ENCODE measurements at regions not wholly inside any gene's neighbourhood (a gene's known extent, or its start where the extent isn't known, plus 50 kb on each side); places are given as distances from the start of the nearest gene placed in this dataset.
"Not testable (repeated sequence)": the region's sequence is repeated elsewhere in the genome, so short reads cannot be mapped to it uniquely, and the experiment has no call there.

DNA sequence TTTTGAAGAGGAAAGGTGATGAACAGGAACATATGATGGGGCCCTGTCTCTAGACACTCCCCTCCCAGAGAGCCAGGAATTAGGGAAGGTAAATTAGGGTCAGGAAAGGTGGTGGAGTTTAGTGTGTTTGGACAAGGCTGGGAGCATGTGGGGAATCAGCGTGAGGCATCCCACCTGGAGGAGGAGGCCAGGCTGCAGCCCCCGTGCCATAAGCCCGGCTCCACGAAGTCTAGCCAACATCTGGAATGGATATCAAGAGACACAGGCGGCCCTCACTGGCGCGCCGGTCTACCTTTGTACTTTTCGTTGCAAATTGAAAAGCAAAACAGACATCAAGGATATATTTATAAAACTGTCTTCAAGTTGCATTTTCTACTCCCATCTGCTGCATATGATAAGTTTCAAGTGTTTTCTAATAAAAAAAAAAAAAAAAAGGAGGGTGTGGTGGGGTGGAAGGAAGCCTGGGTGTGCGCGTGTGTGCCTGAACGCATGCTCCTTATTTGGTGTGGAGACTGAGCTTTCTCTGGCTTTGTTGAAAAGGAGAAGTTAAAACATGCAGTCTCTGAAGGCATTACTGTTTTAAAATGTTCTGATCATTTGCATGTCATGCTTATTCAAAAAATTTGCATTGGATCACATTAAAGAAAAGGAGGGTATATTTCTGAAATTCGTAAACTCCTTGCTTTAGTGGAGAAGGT lies 546.7 kb upstream of the ID2 start:
- DNase-seq = no peak

DNA sequence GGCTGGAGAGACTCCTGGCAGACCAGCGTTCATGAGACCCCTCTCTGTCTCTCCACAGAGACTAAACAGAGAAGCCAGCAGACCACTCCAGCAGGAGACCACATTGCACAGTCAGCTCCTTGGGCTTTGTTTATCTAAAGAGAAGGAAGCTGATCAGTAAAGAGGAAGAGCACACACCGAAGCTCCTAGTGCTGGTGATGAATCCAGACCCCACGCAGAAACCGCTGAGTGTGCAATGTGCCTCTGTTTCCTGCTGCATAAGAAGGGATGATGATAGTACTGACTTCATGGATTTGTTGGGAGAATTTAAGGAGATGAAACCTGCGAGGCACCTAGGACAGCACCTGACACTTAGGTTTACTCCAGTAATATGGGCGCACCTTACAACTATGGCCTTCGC lies 544.1 kb upstream of the ID2 start:
- DNase-seq = no peak

DNA sequence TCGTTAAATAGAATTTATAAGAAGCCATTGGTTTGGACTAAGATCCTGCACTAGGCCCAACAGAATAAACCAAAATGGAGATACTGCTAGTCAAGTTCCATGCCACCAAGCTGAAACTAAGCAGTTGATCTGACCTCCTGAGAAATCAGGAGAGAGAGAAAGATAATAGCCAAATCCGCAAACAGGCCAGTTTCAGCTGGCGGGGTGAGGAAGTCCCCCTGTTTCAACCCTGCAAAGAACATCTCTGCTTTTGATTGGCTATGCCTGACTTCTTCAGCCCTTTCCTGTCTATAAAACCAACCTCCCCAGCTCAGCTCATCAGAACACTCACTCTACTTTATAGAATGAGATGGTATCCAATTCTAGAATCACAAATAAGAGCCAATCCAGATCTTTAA lies 543.3 kb upstream of the ID2 start:
- no peak for DNase-seq

DNA sequence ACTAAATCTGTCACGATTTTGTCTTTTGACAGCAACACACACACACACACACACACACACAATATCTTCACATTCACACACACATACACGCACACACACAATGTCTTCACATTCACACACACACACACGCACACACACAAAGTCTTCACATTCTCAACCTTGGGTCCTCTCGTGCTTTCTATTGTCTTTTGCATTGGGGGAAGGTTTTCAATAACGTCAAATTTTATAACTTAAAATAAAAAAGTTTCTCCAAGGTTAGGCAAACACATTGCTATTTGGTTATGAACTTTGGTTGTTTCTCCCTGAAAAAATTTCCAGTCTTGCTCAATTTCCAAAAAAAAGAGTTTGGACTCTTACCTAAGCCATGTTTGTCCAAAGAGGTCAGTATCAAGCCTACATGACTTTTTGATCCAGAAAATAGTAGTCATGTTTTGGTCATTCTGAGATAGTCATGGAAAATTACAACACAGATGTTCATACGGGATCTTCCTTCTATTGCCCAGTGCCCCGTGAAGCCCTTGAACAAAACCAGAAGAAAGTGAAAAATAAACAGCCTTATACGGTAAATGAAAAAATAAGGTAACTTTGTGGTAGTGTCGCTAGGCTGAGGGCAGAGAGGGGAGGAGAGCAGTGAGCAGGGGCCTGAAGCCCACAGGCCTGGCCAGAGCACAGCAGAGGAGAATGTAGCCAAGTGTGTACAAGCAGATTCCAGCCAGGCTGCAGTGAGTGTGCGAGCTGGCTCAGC lies 542.8 kb upstream of the ID2 start:
- no peak for DNase-seq

DNA sequence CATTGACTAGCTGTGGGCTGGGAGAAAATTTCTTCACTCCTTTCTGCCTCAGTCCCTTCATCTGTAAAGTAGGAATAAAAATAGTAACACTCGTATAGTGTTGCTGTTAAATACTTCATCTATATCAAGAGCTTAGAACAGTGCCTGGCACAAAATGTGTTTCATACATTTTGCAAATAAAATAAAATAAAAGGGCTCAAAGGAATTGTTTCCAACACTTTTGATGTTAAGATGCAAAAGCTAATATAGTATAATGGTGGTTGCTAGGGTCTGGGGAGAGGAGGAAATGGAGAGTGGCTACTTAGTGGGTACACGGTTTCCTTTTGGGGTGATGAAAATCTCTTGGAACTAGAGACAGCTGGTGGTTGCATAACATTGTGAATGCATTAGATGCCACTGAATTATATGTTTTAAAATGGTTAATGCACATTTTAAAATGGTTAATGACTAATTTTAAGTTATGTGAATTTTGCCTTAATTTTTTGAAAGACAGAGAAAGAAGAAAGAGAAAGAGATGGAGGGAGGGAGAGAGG lies 542.1 kb upstream of the ID2 start:
- no peak for DNase-seq

DNA sequence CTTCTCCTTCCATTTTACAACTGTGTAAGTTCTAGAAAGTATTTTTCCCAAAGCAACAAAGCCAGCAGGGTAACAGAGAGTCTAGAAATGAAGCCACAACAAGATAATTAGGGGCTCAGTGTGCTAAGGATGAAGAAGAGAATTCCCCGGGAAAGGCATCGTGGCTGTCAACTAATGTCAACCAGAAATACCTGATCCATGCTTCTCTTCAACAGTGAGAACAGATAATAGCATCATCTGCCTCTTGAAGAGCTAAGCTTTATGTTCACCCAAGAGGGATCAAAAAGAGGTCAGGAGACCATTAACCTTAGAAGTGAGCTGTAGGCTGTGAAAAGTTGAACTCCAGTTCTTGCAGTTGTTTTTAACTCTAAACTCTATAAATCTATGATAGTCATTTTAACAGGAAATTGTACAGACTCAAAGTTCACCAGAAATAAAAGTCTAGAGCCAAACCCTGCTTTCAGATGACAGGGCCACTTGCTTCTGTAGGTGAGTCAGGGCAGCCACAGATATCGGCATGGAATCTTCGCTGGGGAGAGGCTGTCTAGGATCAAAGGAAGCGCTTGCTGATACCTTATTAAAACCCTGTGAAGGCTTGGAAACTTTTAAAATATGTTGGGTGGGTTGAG lies 540.7 kb upstream of the ID2 start:
- DNase-seq = no peak

DNA sequence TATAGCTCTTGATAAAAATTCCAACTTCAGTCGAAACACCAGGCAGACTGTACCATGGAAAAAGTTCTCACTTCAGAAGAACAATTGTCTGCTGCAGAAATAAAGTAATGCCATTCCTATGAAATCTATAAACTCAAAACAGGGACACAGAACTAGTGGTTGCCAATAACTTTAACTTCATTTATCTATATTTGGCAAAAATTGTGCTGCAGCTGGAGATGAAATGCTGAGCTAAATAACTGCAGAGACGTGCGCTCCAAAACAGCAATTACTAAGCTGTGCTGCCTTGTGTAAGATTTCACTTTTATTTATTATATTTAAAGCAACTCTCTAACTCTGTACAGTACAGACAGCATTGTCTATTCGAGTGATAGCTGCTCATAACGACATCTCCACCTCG lies 540.1 kb upstream of the ID2 start:
- DNase-seq = no peak

DNA sequence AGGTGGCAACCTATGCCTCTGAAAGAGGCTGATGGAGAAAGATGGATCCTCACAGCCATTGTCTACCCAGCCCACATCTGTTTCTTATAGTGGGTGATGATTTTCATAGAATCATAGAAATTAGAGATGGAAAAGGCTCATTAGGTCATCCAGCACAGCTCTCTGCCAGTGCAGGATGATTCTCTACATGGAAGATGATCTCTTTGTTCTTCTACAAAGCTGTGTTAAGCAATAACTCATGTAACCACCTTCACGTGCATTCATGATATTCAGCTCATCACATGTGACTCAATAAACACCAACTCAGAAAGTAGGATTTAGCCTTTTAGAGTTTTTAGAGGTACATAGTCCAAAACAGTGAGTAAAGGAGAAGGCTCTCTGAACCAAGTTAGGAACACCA lies 539.4 kb upstream of the ID2 start:
- no peak for DNase-seq

DNA sequence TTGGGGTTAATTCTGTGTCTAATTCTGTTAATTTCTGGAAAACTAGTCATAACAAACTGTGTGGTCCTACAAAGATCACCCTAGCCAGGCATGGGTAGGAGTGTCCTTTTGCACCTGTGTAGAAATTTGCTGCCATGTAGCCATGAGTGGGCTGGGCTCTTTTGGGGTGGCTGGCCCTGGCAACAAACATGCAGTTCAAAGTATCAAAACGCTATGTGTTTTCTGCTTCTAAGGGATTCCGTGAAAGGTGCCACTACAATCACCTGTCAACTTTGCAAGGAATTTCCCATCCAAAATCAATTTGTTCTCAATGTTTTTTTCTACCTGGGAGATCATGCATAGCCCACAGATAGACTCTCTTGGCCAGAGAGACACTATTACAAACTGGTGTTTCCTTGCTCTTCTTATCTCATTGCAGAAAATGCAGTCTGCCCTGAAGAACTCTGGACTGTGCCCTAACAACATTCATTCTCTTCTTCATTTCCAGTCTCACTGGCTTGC lies 537.7 kb upstream of the ID2 start:
- no peak for DNase-seq

DNA sequence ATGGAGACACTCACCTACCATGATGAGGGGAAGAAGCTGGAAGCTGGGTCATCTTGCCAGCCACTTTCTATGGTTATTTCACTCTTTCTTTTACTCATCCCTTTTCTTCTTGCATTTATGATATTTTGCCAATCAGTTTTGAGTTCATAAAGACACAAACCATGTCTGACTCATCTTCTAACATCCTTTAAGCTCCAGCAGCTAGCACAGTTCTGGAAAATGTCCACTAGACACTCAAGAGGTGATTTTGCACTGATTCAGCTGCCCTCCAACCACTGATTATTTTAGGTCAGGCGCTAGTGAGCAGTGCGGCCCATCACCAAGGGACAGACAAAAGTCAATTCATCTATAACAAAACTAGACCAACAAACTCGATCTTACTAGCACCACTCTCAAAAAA lies 537.1 kb upstream of the ID2 start:
- no peak for DNase-seq

DNA sequence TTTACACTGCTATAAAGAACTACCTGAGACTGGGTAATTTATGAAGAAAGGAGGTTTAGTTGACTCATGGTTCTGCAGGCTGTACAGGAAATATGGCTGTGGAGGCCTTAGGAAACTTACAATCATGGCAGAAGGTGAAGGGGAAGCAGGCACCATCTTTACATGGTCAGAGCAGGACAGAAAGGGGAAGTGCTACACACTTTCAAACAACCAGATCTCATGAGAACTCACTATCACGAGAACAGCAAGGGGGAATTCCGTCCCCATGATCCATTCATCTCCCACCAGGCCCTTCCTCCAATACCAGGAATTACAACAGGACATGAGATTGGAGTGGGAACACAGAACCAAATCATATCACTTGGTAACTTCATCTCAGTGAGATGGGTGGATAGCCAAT lies 536.5 kb upstream of the ID2 start:
- not testable (repeated sequence) for DNase-seq

DNA sequence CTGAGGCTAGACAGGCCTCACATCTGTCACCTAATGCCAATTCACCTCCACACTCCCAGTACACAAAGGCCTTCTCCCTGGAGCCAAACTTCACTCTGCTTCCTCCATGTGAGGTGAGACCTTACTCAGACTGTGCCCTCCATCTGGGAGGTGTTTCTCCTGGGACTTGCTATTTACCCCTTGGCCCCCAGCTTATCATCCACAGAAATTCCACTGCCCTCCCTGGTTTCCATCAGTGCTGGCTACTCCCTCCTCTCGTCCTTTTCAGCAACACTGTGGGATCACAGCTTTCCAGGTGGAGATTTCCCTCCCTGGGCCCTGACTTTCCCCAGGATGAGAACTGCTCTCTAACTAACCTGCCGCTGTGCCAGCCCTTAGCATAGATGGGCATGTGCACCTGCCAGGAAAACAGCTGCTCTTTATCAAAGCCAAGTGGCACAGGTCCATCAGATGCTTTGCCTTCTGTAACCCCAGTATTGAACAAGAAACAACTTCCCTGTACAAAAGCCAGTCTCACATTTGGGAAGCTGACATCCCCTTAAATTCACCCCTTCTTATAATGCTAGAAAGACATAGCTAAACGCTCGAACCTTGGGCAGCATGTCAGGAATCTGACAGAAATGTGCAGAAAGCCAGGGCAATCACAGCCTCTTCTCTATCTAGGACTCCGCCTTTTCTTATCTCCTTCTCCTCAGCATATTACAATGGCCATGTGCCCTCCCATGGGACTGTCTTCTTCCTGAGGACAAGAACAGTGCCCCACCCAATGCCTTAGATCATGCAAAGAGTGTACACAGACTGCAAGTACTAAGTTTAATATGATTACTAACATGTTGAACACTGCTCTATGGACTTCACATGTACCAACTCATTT lies 535.5 kb upstream of the ID2 start:
- peak; percentile 45 for DNase-seq

DNA sequence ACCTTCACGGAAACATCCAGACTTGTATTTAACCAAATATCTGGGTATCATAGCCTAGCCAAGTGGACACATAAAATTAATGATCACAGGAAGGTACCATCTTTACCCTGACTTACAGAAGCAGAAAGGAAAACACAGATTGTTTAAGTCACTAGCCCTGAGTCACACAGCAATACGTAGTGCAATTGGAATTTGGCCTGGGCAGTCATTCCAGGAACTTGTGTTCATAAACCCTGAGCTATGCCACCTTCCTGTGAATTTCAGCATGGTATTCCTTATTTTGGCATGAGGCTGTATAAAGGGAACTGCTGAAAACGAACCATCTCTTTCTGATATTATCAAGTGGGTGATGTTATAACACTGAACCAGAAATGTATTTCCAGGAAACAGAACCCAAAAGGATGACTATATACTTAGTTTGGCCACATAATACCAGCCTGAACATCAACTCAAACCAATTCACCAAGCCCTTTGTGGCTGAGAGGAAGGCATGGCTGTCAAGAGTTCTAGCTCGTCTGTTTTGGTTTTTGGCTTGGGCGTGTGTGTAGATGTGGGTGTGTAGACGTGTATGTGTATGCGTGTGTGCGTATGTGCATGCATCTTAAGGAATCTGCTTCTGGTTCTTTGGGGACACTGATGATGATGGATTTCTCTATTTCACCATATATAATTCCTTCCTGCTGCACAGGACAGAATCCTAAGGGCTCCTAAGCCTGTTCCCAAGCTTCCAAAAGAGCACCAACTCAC lies 533.4 kb upstream of the ID2 start:
- no peak for DNase-seq

DNA sequence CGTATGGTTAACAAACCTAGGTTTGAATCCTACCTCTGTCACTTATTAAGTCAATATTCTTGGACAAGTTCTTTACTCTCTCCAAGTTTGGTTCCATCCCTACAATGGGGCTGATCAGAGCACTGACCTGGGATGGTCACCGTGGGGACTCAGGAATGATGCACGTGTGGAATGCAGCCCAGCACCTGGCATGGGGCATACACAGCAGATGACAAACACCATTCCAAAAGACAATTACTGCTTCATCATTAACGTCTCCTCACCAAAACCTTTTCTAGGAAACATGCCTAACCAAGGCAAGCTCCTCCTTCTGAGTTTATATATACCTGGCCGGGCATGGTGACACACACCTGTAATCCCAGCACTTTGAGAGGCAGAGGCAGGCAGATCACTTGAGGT lies 532.9 kb upstream of the ID2 start:
- DNase-seq = no peak

DNA sequence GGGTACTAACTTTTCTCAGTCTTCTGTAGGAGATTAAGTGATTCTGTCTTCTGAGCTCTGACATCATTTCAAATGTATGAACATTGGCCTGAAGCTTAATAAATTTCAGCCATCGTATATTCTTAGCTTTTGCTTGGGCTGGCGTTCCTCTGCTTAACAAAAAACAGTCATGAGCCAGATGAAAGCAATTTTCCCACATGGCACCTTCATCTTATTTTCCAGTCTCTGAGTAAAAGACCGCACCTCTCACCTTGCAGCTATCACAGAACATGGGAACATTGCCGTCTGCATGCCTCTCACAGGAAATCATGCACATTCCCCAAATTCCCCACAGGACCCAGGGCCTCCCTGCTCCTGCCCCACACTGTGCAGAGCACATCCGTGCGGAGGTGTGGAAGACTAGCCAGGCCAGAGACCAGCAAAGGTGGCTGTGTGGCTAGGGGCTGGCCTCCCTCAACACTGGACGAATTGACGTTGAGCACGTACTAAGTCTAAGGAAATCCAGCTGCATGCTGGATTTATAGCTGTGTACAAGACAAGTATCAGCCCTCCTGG lies 531.8 kb upstream of the ID2 start:
- DNase-seq = no peak

DNA sequence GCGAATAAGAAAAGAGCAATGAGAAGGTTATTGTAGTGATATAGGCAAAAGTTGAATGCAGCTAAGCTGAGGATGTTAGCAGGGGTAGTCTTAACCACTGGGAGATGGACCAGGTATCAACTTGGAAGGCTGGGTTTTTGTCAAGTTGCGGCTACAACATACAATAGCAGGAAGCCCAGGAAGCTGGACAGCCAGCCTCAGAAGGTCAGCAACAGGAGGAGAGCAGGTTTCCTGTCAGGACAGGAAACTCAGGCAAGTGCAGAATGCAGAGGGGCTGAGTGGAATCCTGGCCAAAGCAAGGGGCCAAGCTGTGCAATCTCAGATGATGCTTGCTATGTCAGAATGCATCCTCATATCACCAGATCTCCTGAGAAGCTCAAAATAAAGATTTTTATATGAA lies 530.0 kb upstream of the ID2 start:
- DNase-seq = no peak

DNA sequence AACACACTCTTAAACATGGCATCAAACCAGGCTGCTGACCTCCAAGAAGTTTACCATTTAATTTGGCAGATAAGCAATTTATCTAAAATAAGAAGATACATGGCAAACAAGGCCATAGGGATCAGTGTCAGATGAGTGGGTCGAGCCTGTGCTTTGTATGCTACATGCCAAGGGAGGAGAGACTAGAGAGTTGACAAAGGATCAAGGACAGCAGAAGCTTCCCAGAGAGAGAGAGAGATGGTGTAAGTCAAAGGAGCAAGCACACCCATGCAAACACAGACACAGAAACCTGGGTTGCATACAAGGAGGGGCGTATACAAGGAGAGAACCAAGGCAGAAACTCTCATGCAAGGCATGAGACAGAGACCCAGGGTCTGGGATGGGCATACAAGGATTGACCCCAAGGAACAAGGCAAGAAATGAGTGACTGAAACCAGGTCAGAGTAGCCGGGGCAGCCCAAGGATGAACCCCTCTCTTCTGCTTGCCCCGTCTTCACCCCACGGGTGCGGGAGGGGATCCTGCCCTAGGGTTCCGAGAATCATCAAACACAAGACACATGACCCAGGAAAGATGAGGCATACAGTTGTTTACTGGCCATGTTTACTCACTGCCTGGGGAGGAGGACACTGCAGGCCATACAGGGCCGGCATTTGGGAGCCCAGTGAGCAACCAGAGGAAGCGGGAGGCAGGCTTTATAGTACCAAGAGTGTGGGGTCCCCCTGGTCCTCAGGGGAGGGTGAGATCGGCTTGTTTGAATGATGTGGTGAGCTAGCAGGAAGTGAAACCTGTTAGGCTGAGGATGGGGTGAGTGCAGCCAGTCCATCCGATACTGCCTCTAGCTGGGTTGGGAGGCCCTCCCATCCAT lies 529.2 kb upstream of the ID2 start:
- no peak for DNase-seq

DNA sequence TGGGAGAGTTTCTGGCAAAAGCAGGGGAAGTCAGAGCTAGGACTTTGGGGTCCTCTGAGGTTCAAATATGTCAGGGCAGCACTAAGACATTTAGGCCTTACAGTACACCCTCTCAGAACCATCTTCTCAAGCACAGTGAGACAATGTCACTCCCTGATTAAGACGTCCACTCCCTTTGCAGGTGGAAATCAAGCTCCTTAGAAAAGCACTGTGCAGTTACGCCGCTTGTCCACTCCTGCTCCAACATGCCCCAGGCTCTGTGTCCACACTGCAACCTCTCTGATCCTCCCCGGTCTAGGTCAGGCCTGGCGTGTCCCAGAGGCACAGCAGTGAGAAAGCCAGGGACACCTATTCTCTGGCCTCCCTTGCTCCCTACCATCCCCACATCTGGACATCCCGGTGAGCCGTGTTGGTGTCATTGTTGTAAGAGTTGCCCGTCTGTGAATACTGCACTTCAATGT lies 528.6 kb upstream of the ID2 start:
- no peak for DNase-seq

DNA sequence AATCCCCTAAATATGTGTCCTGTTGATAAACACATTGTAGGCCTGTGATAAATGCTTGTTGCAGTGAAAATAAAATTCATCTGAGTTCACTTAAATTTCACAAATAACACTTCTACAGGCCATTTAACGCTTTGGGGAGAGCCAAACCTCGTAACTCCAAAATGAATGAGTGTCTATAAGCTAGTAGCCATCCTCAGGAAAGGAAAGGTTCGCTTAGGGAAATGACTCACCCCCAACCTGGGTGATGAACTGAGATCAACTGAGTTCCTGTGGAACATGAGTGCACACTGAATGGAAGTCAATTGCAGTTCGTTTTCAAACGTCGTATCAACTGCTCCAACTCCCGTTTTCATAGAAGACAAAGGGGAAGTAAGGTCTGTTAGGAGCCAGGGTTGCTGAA lies 527.6 kb upstream of the ID2 start:
- no peak for DNase-seq

DNA sequence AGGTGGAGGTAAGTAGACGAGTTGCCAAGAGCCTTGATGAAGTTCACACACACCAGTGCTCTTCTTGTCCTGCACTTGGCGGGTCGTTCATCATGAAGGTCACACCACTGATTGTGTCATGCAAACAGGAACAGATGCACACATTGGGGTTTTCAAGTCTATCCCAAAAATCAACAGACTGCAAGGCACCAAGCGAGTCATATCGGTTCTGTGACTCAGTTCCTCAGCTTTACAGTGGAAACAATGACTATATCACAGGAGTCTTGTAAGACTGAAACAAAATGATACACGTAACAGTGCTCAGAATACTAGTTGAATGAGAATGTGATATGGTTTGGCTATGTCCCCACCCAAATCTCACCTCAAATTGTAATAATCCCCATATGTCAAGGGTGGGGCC lies 526.9 kb upstream of the ID2 start:
- no peak for DNase-seq

Data from NCI-H1092 (cell line).